Peyer's patch (tissue), 4 donors: ENCODE measurements at regions not wholly inside any gene's neighbourhood (a gene's known extent, or its start where the extent isn't known, plus 50 kb on each side); places are given as distances from the start of the nearest gene placed in this dataset.

Experiments
- CTCF ChIP-seq, 6 experiments: fragments of 450-650 bp in 4 of 6; fragments of 200-600 bp in 2 of 6; sonication (generic) in 1 of 6; IDR thresholded peaks; one replicate each; pipeline ENCODE4 v1.5.1; 2017 to 2019; ENCODE audit warnings: antibody characterized with exemption in 6 of 6, mild to moderate bottlenecking in 3 of 6, moderate library complexity in 1 of 6
- POLR2A ChIP-seq, 2 donors: fragments of 450-650 bp; IDR thresholded peaks; one replicate each; pipeline ENCODE4 v1.5.1; 2017; ENCODE audit warnings: antibody characterized with exemption in 2 of 2, mild to moderate bottlenecking in 2 of 2, moderate library complexity in 2 of 2

GRCh38 chr5:83000428-83000827 lies 76.8 kb downstream of the TMEM167A start:
- TF ChIP-seq POLR2A (IDR thresholded peaks at IDR 0.05): no peak
- TF ChIP-seq CTCF (IDR thresholded peaks at IDR 0.05): no peak
